Neural progenitor cell (in vitro differentiated cells): ENCODE measurements at regions not wholly inside any gene's neighbourhood (a gene's known extent, or its start where the extent isn't known, plus 50 kb on each side); places are given as distances from the start of the nearest gene placed in this dataset.

Source experiments
- DNase-seq: peaks from one replicate; pipeline ENCODE4 v3.0.0-alpha.2; 2016; ENCODE audit warnings: low spot score
- H2AFZ ChIP-seq: fragments of 200-600 bp; sonication (generic); replicated peaks from 2 replicates; pipeline ENCODE4 v1.6.1; 2016; ENCODE audit warnings: antibody characterized with exemption
- H3F3A ChIP-seq: fragments of 200-600 bp; sonication (generic); 2 replicates; pipeline ENCODE4 v1.6.1; 2016; ENCODE audit warnings: antibody characterized with exemption, low read depth
- H3K27ac ChIP-seq: fragments of 200-600 bp; sonication (generic); 2 replicates; pipeline ENCODE4 v1.5.1; 2016; ENCODE audit warnings: mild to moderate bottlenecking
- H3K27me3 ChIP-seq: fragments of 200-600 bp; sonication (generic); 2 replicates; pipeline ENCODE4 v1.6.1; 2016; ENCODE audit warnings: mild to moderate bottlenecking, moderate library complexity
- H3K36me3 ChIP-seq: fragments of 200-600 bp; sonication (generic); 2 replicates; pipeline ENCODE4 v1.5.1; 2016
- H3K4me1 ChIP-seq: fragments of 200-600 bp; sonication (generic); 2 replicates; pipeline ENCODE4 v1.6.1; 2016; ENCODE audit warnings: mixed run types
- H3K4me2 ChIP-seq: fragments of 200-600 bp; sonication (generic); 2 replicates; pipeline ENCODE4 v1.6.1; 2016
- H3K4me3 ChIP-seq: fragments of 200-600 bp; sonication (generic); 2 replicates; pipeline ENCODE4 v1.5.1; 2016
- H3K79me2 ChIP-seq: fragments of 200-600 bp; sonication (generic); 2 replicates; pipeline ENCODE4 v1.6.1; 2016; ENCODE audit warnings: low read depth
- H3K9ac ChIP-seq: fragments of 200-600 bp; sonication (generic); 2 replicates; pipeline ENCODE4 v1.6.1; 2016
- H3K9me3 ChIP-seq: fragments of 200-600 bp; sonication (generic); 2 replicates; pipeline ENCODE4 v1.5.1; 2016; ENCODE audit warnings: low read depth
- H4K20me1 ChIP-seq: fragments of 200-600 bp; sonication (generic); 2 replicates; pipeline ENCODE4 v1.6.1; 2016; ENCODE audit warnings: low read depth
- H3K27ac Mint-ChIP-seq: 3 replicates; pipeline ENCODE4 v1.8.0; 2021; ENCODE audit warnings: mixed read lengths
- H3K27me3 Mint-ChIP-seq: 2 replicates; pipeline ENCODE4 v1.8.0; 2022; ENCODE audit warnings: low read depth, mild to moderate bottlenecking, inconsistent platforms, moderate library complexity, mixed read lengths; ENCODE audit not compliant: insufficient read depth
- H3K36me3 Mint-ChIP-seq: 3 replicates; pipeline ENCODE4 v1.8.0; 2021; ENCODE audit warnings: mixed read lengths
- H3K4me1 Mint-ChIP-seq: 3 replicates; pipeline ENCODE4 v1.8.0; 2021; ENCODE audit warnings: mixed read lengths
- H3K4me3 Mint-ChIP-seq: 3 replicates; pipeline ENCODE4 v1.8.0; 2021; ENCODE audit warnings: mild to moderate bottlenecking, moderate library complexity, mixed read lengths
- H3K9me3 Mint-ChIP-seq: 3 replicates; pipeline ENCODE4 v1.8.0; 2020; ENCODE audit warnings: mixed read lengths
- CTCF ChIP-seq: fragments of 200-600 bp; sonication (generic); IDR thresholded peaks from 2 replicates; pipeline ENCODE4 v1.5.1; 2017; ENCODE audit warnings: antibody characterized with exemption, mild to moderate bottlenecking
- EZH2 ChIP-seq: fragments of 200-600 bp; sonication (generic); IDR thresholded peaks from 2 replicates; pipeline ENCODE4 v1.6.1; 2017; ENCODE audit warnings: antibody characterized with exemption, mild to moderate bottlenecking, moderate library complexity
- EZH2phosphoT487 ChIP-seq: fragments of 200-600 bp; sonication (generic); IDR thresholded peaks from 2 replicates; pipeline ENCODE4 v1.6.1; 2017; ENCODE audit warnings: antibody characterized with exemption

- Histone ChIP-seq H3K4me2 (no peak overlapping the region), H3K4me1 (peaks cover 7% of the 10 kb centered on the region), H3F3A (no peaks in the 10 kb centered on the region), H3K27ac (no peak overlapping the region), H3K79me2 (no peaks in the 10 kb centered on the region), H3K4me3 (no peak overlapping the region), H3K9me3 (no peaks in the 10 kb centered on the region), H3K27me3 (no peaks in the 10 kb centered on the region), H3K36me3 (no peaks in the 10 kb centered on the region), H2AFZ (no peak overlapping the region), H3K9ac (no peak overlapping the region), H4K20me1 (no peaks in the 10 kb centered on the region)
- Mint-ChIP-seq H3K4me3 (no peak overlapping the region), H3K27me3 (peaks cover 7% of the 10 kb centered on the region), H3K36me3 (no peaks in the 10 kb centered on the region), H3K4me1 (peaks cover 42% of the 10 kb centered on the region), H3K9me3 (peaks cover 2% of the 10 kb centered on the region), H3K27ac (no peak overlapping the region)
- no peak for DNase-seq
- no peak for TF ChIP-seq EZH2
- no peak for TF ChIP-seq CTCF
- no peak for TF ChIP-seq EZH2phosphoT487
Observed at GRCh38 chr2:9748577-9748976, 94.7 kb upstream of the TAF1B start.

- H3K9me3 Mint-ChIP-seq, result peaks cover 2% of the 10 kb centered on the region
- Histone ChIP-seq H3K4me2 (no peak overlapping the region), H3K27ac (no peak overlapping the region), H3K9ac (no peak overlapping the region), H3K27me3 (no peaks in the 10 kb centered on the region), H3F3A (no peaks in the 10 kb centered on the region), H3K79me2 (no peaks in the 10 kb centered on the region), H3K4me1 (peaks cover 18% of the 10 kb centered on the region), H2AFZ (no peak overlapping the region), H3K36me3 (no peaks in the 10 kb centered on the region), H3K4me3 (no peak overlapping the region), H4K20me1 (no peaks in the 10 kb centered on the region), H3K9me3 (no peaks in the 10 kb centered on the region)
- TF ChIP-seq CTCF, result no peak
- no peak for TF ChIP-seq EZH2phosphoT487
- TF ChIP-seq EZH2, result no peak
- no peak for DNase-seq
- H3K4me3 Mint-ChIP-seq, result no peak overlapping the region
- no peak overlapping the region for H3K27ac Mint-ChIP-seq
- peaks cover 52% of the 10 kb centered on the region for H3K4me1 Mint-ChIP-seq
- H3K27me3 Mint-ChIP-seq, result peaks cover 9% of the 10 kb centered on the region
- H3K36me3 Mint-ChIP-seq, result no peaks in the 10 kb centered on the region
Observed at GRCh38 chr2:9749546-9750223, 93.6 kb upstream of the TAF1B start.

GRCh38 chr2:9750224-9751215 lies 92.8 kb upstream of the TAF1B start:
- Histone ChIP-seq H3K4me2 (no peak overlapping the region), H3K4me1 (peaks cover 18% of the 10 kb centered on the region), H3K79me2 (no peaks in the 10 kb centered on the region), H3K36me3 (no peaks in the 10 kb centered on the region), H3K9me3 (no peaks in the 10 kb centered on the region), H2AFZ (peak overlapping the region; percentile 34), H3K27ac (no peak overlapping the region), H3K4me3 (no peak overlapping the region), H3F3A (no peaks in the 10 kb centered on the region), H3K9ac (no peak overlapping the region), H3K27me3 (no peaks in the 10 kb centered on the region), H4K20me1 (no peaks in the 10 kb centered on the region)
- TF ChIP-seq EZH2phosphoT487, result no peak
- no peak for TF ChIP-seq EZH2
- no peak for TF ChIP-seq CTCF
- no peak overlapping the region for H3K4me3 Mint-ChIP-seq
- H3K36me3 Mint-ChIP-seq, result no peaks in the 10 kb centered on the region
- H3K27me3 Mint-ChIP-seq, result peaks cover 13% of the 10 kb centered on the region
- no peak for DNase-seq
- peaks cover 50% of the 10 kb centered on the region for H3K4me1 Mint-ChIP-seq
- H3K9me3 Mint-ChIP-seq, result peaks cover 5% of the 10 kb centered on the region
- H3K27ac Mint-ChIP-seq, result no peak overlapping the region
